ENCODE measurements at regions not wholly inside any gene's neighbourhood (a gene's known extent, or its start where the extent isn't known, plus 50 kb on each side); places are given as distances from the start of the nearest gene placed in this dataset.

DNA sequence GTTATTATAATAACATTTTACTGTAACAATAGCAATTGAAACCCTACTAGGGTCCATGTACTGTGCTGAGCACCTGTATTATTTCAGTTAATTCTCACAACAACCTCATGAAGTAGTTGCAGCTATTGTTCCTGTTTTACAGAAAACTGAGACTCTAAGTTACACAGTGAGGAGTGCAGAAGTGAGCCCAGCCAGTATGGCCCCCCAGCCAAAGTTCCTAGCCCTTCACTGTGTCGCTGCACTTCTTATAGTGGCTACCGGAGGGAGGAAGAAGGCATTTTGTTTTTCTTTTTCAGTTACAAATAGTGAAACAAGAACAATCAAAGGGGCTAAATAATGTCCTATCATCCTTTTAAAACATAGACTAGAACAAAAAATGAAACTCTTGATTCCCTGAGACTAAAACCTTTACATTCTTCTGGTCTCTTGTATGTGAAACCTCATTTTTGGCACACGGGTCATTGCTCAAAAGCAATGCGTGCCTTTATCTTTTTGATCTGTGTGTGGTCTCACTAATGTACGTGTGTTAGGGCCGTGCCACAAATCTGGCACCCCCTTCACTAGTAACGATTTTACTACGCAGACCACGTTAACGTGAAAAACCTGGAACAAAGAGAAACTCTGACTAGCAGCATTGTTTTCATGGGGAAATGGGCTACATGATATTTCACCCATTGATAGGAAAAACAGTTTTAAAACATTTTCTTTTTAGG lies 88.7 kb downstream of the LLPH start:
- Histone ChIP-seq H3K79me1 (ENCODE audit: insufficient read depth, low read depth, low read length, poor library complexity, severe bottlenecking) (no peaks in the 10 kb centered on the region), H2BK12ac (ENCODE audit: insufficient read length, low read depth, low read length) (no peak overlapping the region), H3T11ph (ENCODE audit: low read length) (no peak overlapping the region), H4K20me1 (ENCODE audit: control insufficient read depth, insufficient read depth, insufficient read length) (no peaks in the 10 kb centered on the region), H3K4me1 (ENCODE audit: insufficient read depth, low read length) (no peaks in the 10 kb centered on the region), H2BK20ac (ENCODE audit: low read depth, low read length, poor library complexity, severe bottlenecking) (no peak overlapping the region), H3K79me2 (ENCODE audit: insufficient read depth, low read length) (no peaks in the 10 kb centered on the region), H3K23me2 (ENCODE audit: insufficient read length, low read depth, low read length, poor library complexity, severe bottlenecking) (no peaks in the 10 kb centered on the region), H3K23ac (ENCODE audit: insufficient read length, low read depth, low read length) (no peak overlapping the region), H4K91ac (ENCODE audit: insufficient read length, low read depth, low read length) (no peak overlapping the region), H2AK5ac (ENCODE audit: insufficient read length, low read length) (no peak overlapping the region), H2BK120ac (ENCODE audit: low read depth, low read length, poor library complexity, severe bottlenecking) (no peak overlapping the region), H2AFZ (ENCODE audit: low read length) (no peak overlapping the region), H3K9ac (ENCODE audit: extremely low read depth, insufficient read length, low read length) (no peak overlapping the region), H3K4ac (ENCODE audit: low read depth, low read length) (no peak overlapping the region), H4K8ac (replicated peaks; ENCODE audit: insufficient read length, low read depth, low read length) (no peak overlapping the region), H3K4me2 (ENCODE audit: insufficient read depth, insufficient read length, low read length) (no peak overlapping the region), H3K9me3 (ENCODE audit: control insufficient read depth, low read depth, low read length) (no peaks in the 10 kb centered on the region), H3K56ac (ENCODE audit: insufficient read length, low read depth, low read length) (no peak overlapping the region), H2BK15ac (ENCODE audit: low read depth, low read length) (no peak overlapping the region), H3K18ac (ENCODE audit: insufficient read length, low read depth, low read length) (no peak overlapping the region), H2BK5ac (ENCODE audit: insufficient read length, low read length) (no peak overlapping the region), H3K27me3 (ENCODE audit: insufficient read depth, low read length) (no peaks in the 10 kb centered on the region), H3K14ac (ENCODE audit: insufficient read depth, low read length) (no peak overlapping the region), H3K27ac (ENCODE audit: insufficient read length, low read depth, low read length) (no peak overlapping the region), H4K5ac (ENCODE audit: insufficient read length, low read depth, low read length) (no peak overlapping the region)
- TF ChIP-seq, protein P1, sequence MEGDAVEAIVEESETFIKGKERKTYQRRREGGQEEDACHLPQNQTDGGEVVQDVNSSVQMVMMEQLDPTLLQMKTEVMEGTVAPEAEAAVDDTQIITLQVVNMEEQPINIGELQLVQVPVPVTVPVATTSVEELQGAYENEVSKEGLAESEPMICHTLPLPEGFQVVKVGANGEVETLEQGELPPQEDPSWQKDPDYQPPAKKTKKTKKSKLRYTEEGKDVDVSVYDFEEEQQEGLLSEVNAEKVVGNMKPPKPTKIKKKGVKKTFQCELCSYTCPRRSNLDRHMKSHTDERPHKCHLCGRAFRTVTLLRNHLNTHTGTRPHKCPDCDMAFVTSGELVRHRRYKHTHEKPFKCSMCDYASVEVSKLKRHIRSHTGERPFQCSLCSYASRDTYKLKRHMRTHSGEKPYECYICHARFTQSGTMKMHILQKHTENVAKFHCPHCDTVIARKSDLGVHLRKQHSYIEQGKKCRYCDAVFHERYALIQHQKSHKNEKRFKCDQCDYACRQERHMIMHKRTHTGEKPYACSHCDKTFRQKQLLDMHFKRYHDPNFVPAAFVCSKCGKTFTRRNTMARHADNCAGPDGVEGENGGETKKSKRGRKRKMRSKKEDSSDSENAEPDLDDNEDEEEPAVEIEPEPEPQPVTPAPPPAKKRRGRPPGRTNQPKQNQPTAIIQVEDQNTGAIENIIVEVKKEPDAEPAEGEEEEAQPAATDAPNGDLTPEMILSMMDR (conservative IDR thresholded peaks at IDR 0.05), result no peak
- Mint-ChIP-seq H3K27me3 (ENCODE audit: low read depth) (no peaks in the 10 kb centered on the region), H3K4me3 (no peak overlapping the region), H3K4me1 (peaks cover 5 to 6% of the 10 kb centered on the region in 2 experiments), H3K27ac (no peak overlapping the region), H3K9me3 (no peaks in the 10 kb centered on the region), H3K36me3 (ENCODE audit: insufficient read depth in 1 of 3, low read depth in 3 of 3) (no peaks in the 10 kb centered on the region)
- DNase-seq, result no peak
- no CpG with 5 or more reads among the region's 10 CpGs for WGBS (ENCODE audit: extremely low coverage, insufficient read length, low lambda C conversion rate)

Data from H9 (cell line).